OCI-LY7 (cell line): ENCODE measurements at regions not wholly inside any gene's neighbourhood (a gene's known extent, or its start where the extent isn't known, plus 50 kb on each side); places are given as distances from the start of the nearest gene placed in this dataset.

ENCODE experiments used
- CTCF ChIP-seq: fragments of 200-600 bp; sonication (generic); conservative IDR thresholded peaks from 2 replicates; pipeline ENCODE4 v1.5.1; 2014; ENCODE audit warnings: mild to moderate bottlenecking, antibody characterized with exemption, low read length, moderate library complexity, mixed read lengths
- EZH2phosphoT487 ChIP-seq: fragments of 200-600 bp; sonication (generic); IDR thresholded peaks from 2 replicates; pipeline ENCODE4 v1.6.1; 2018; ENCODE audit warnings: low read depth, borderline replicate concordance, mild to moderate bottlenecking, mixed run types, antibody characterized with exemption, low read length, moderate library complexity, mixed read lengths

- TF ChIP-seq CTCF, result no peak
- no peak for TF ChIP-seq EZH2phosphoT487
Observed at GRCh38 chr16:63882576-63882975, 1239.3 kb downstream of the CDH11 start.
